Tibial artery (tissue), 4 donors: ENCODE measurements at regions not wholly inside any gene's neighbourhood (a gene's known extent, or its start where the extent isn't known, plus 50 kb on each side); places are given as distances from the start of the nearest gene placed in this dataset.
"Not testable (repeated sequence)": the region's sequence is repeated elsewhere in the genome, so short reads cannot be mapped to it uniquely, and the experiment has no call there.

Experiments used
- DNase-seq, 2 donors: peaks; one replicate each; pipeline ENCODE4 v3.0.0-alpha.2; 2019
- H3K27ac ChIP-seq, 2 donors: fragments of 200-600 bp; sonication (generic) in 1 of 2; 1 replicate in 1 of 2; 2 replicates in 1 of 2; pipeline ENCODE4 v1.5.1; 2018 to 2019; ENCODE audit warnings: mild to moderate bottlenecking in 1 of 2
- H3K27me3 ChIP-seq, 2 donors: fragments of 200-600 bp; sonication (generic) in 1 of 2; one replicate each; pipeline versions ENCODE4 v1.5.1 to v1.6.0; 2016 to 2019
- H3K36me3 ChIP-seq, 3 donors: fragments of 200-600 bp; sonication (generic) in 2 of 3; one replicate each; pipeline ENCODE4 v1.5.1; 2016 to 2019; ENCODE audit warnings: mild to moderate bottlenecking in 2 of 3
- H3K4me1 ChIP-seq, 4 donors: fragments of 200-600 bp; sonication (generic) in 2 of 4; 1 replicate in 3 of 4; 2 replicates in 1 of 4; pipeline ENCODE4 v1.5.1; 2016 to 2019
- H3K4me3 ChIP-seq, 2 donors: fragments of 200-600 bp; sonication (generic) in 1 of 2; 1 replicate in 1 of 2; 2 replicates in 1 of 2; pipeline ENCODE4 v1.5.1; 2018 to 2019; ENCODE audit warnings: mild to moderate bottlenecking in 2 of 2
- H3K9me3 ChIP-seq, 3 donors: fragments of 200-600 bp; sonication (generic) in 1 of 3; one replicate each; pipeline ENCODE4 v1.5.1; 2016 to 2019
- intact Hi-C: fragments of 100-400 bp; cut with DNase I; formaldehyde crosslinking; loops from one replicate; pipeline ENCODE4 v1.15.0; 2023; ENCODE audit warnings: low total_unique reads

GRCh38 chr7:150158696-150159095 lies 164.5 kb upstream of the LRRC61 start:
- H3K27me3 ChIP-seq, H3K4me3 ChIP-seq, H3K36me3 ChIP-seq, intact Hi-C loops, DNase-seq, H3K27ac ChIP-seq, H3K9me3 ChIP-seq, H3K4me1 ChIP-seq: not testable (repeated sequence)

- H3K9me3 ChIP-seq, H3K36me3 ChIP-seq, intact Hi-C loops, H3K4me3 ChIP-seq, H3K27me3 ChIP-seq, DNase-seq, H3K27ac ChIP-seq, H3K4me1 ChIP-seq: not testable (repeated sequence)
Measured at GRCh38 chr7:150169515-150169914, 153.6 kb upstream of the LRRC61 start.

DNA sequence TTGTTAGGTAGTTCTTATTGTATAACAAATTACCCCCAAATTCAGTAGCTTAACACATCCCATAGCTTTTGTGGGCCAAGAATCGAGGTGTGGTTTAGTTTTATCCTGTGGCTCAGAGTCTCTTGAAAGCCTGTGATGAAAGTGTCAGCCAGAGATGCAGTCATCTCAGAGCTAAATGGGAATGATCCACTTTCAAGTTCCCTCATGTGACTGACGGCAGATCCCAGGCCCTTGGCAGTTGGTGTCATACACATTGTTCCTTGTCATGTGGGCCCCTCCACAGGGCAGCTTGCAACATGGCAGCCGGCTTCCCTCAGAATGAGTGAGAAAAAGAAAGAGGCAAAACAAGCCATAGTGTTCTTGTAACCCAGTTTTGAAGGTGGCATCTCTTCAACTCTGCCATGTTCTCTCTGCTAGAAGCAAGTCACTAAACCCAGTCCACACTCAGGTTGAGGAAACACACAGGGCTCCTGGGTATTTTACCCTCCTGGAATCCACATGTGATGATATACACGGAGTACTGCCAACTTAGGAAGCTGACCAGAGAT lies 153.1 kb upstream of the LRRC61 start:
- intact Hi-C loops, result not testable (repeated sequence)

DNA sequence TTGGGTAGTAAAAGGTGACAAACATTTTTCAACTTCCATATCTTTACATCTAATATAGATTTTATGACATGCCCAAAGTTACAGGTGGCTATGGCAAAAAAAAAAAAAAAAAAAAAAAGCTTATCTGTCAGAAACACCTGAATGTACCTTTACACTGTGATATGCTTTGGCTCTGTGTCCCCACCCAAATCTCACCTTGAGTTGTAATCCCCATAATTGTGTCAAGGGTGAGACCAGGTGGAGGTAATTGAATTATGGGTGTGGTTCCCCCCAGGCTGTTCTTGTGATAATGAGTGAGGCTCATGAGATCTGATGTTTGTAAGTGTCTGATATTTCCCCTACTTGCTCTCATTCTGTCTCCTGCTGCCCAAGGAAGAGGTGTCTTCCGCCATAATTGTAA lies 139.6 kb upstream of the LRRC61 start:
- H3K4me1 ChIP-seq, intact Hi-C loops, DNase-seq, H3K4me3 ChIP-seq, H3K9me3 ChIP-seq, H3K36me3 ChIP-seq, H3K27ac ChIP-seq, H3K27me3 ChIP-seq: not testable (repeated sequence)

More for the DNA sequence above, 153.1 kb upstream of the LRRC61 start:
- not testable (repeated sequence) for H3K4me1 ChIP-seq, H3K9me3 ChIP-seq, H3K4me3 ChIP-seq, H3K27ac ChIP-seq, DNase-seq, H3K36me3 ChIP-seq, H3K27me3 ChIP-seq

- H3K9me3 ChIP-seq, intact Hi-C loops, H3K36me3 ChIP-seq, H3K27me3 ChIP-seq, H3K4me1 ChIP-seq, H3K27ac ChIP-seq, DNase-seq, H3K4me3 ChIP-seq: not testable (repeated sequence)
Measured at GRCh38 chr7:150189963-150190362, 133.2 kb upstream of the LRRC61 start.

DNA sequence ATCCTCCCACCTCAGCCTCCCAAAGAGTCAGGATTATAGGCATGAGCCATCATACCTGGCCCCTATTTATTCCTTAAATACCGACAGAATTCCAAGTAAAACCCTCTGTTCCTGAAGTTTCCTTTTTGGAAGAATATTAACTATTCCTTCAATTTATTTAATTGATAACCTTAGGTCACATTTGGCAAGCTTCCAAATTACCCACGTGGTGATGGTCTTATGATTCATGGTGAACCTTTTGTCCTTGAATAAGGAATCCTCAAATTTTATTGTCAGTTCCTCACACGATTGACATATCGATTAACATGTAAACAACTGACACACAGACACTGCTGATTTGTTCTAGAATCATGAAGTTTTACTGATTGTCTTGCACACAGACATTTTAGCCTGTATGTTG lies 130.6 kb upstream of the LRRC61 start:
- H3K4me1 ChIP-seq, H3K27ac ChIP-seq, H3K27me3 ChIP-seq, H3K9me3 ChIP-seq, intact Hi-C loops, H3K36me3 ChIP-seq, H3K4me3 ChIP-seq, DNase-seq: not testable (repeated sequence)

DNA sequence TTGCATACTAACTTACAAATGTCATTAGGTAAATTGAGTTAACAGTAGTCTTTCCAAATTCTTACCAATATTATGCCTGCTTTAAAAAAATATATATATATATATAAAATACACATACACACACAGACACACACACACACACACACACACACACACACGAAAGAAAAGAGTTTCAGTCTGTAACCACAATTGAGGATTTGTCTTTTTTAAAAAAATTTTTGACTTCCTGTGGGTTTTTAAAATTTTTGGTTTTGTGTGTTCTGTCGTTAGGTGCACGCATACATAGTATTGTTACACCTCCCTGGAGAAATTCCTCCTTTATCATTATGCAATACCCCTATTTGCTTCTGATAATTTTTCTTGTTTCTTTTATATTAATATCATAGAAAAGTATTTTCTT lies 129.3 kb upstream of the LRRC61 start:
- DNase-seq, H3K36me3 ChIP-seq, H3K4me1 ChIP-seq, H3K27ac ChIP-seq, H3K4me3 ChIP-seq, intact Hi-C loops, H3K9me3 ChIP-seq, H3K27me3 ChIP-seq: not testable (repeated sequence)
